Stimulated activated CD8-positive, alpha-beta memory T cell treated with anti-CD3 and anti-CD28 coated beads, Interleukin-4, amount 100 ng/mL, for 48 hours (primary cell): ENCODE measurements at regions not wholly inside any gene's neighbourhood (a gene's known extent, or its start where the extent isn't known, plus 50 kb on each side); places are given as distances from the start of the nearest gene placed in this dataset.
A peak's percentile ranks its signal among the peaks of the same experiment; 100 is the strongest.

Experiments used
- DNase-seq: peaks from one replicate; pipeline ENCODE4 v3.0.0-alpha.2; 2020

- no peak for DNase-seq
These were observed 258.7 kb upstream of the AJAP1 start for GRCh38 chr1:4395676-4396075.

- DNase-seq: no peak
These were observed 257.9 kb upstream of the AJAP1 start for GRCh38 chr1:4396551-4396950.

GRCh38 chr1:4397196-4397595 lies 257.2 kb upstream of the AJAP1 start:
- no peak for DNase-seq

GRCh38 chr1:4402032-4402431 lies 252.4 kb upstream of the AJAP1 start:
- DNase-seq: no peak

GRCh38 chr1:4404854-4405590 lies 249.4 kb upstream of the AJAP1 start:
- DNase-seq: no peak

- no peak for DNase-seq
These were observed 246.6 kb upstream of the AJAP1 start for GRCh38 chr1:4407851-4408250.

- DNase-seq: no peak
These were observed 246.0 kb upstream of the AJAP1 start for GRCh38 chr1:4408380-4408779.

- DNase-seq: no peak
These were observed 242.5 kb upstream of the AJAP1 start for GRCh38 chr1:4411862-4412261.

GRCh38 chr1:4415476-4415875 lies 238.9 kb upstream of the AJAP1 start:
- no peak for DNase-seq

- DNase-seq: no peak
These were observed 238.2 kb upstream of the AJAP1 start for GRCh38 chr1:4416189-4416588.

GRCh38 chr1:4418021-4418420 lies 236.4 kb upstream of the AJAP1 start:
- DNase-seq: no peak

- DNase-seq: no peak
These were observed 232.4 kb upstream of the AJAP1 start for GRCh38 chr1:4421986-4422385.

GRCh38 chr1:4422504-4423289 lies 231.7 kb upstream of the AJAP1 start:
- DNase-seq: no peak

GRCh38 chr1:4424254-4424653 lies 230.2 kb upstream of the AJAP1 start:
- no peak for DNase-seq

- DNase-seq: no peak
These were observed 229.6 kb upstream of the AJAP1 start for GRCh38 chr1:4424766-4425165.

- peak; percentile 28 for DNase-seq
These were observed 228.5 kb upstream of the AJAP1 start for GRCh38 chr1:4425892-4426291.

GRCh38 chr1:4428711-4429110 lies 225.7 kb upstream of the AJAP1 start:
- DNase-seq: no peak

- no peak for DNase-seq
These were observed 223.7 kb upstream of the AJAP1 start for GRCh38 chr1:4430406-4431365.

GRCh38 chr1:4431491-4431890 lies 222.9 kb upstream of the AJAP1 start:
- DNase-seq: no peak

GRCh38 chr1:4433075-4433474 lies 221.3 kb upstream of the AJAP1 start:
- DNase-seq: no peak

- DNase-seq: no peak
These were observed 210.3 kb upstream of the AJAP1 start for GRCh38 chr1:4444086-4444485.

GRCh38 chr1:4447778-4448420 lies 206.5 kb upstream of the AJAP1 start:
- no peak for DNase-seq

- DNase-seq: no peak
These were observed 204.4 kb upstream of the AJAP1 start for GRCh38 chr1:4449972-4450371.
